COLO829 (cell line): ENCODE measurements at regions not wholly inside any gene's neighbourhood (a gene's known extent, or its start where the extent isn't known, plus 50 kb on each side); places are given as distances from the start of the nearest gene placed in this dataset.

ENCODE experiments used
- DNase-seq: peaks from one replicate; pipeline ENCODE4 v3.0.0; 2012; ENCODE audit warnings: low spot score

- peak; percentile 59 for DNase-seq
Observed at GRCh38 chr6:7468382-7469081, 72.9 kb upstream of the DSP start.

- no peak for DNase-seq
Observed at GRCh38 chr6:7469696-7470095, 71.8 kb upstream of the DSP start.

GRCh38 chr6:7471171-7471570, 70.3 kb upstream of the DSP start:
- DNase-seq, result no peak

- DNase-seq, result peak; percentile 30
Observed at GRCh38 chr6:7473805-7474719, 67.4 kb upstream of the DSP start.

GRCh38 chr6:7475081-7475480, 66.4 kb upstream of the DSP start:
- no peak for DNase-seq

GRCh38 chr6:7479801-7480266, 61.6 kb upstream of the DSP start:
- peak; percentile 48 for DNase-seq

GRCh38 chr6:7484666-7485065, 56.8 kb upstream of the DSP start:
- no peak for DNase-seq

- no peak for DNase-seq
Observed at GRCh38 chr6:7486951-7487350, 54.5 kb upstream of the DSP start.

GRCh38 chr6:7488494-7488893, 53.0 kb upstream of the DSP start:
- DNase-seq, result no peak

- no peak for DNase-seq
Observed at GRCh38 chr6:7489376-7489775, 52.1 kb upstream of the DSP start.
